GM19397 (cell line): ENCODE measurements at regions not wholly inside any gene's neighbourhood (a gene's known extent, or its start where the extent isn't known, plus 50 kb on each side); places are given as distances from the start of the nearest gene placed in this dataset.
"Not testable (repeated sequence)": the region's sequence is repeated elsewhere in the genome, so short reads cannot be mapped to it uniquely, and the experiment has no call there.

ENCODE experiments used
- ATAC-seq: cut with Tn5 transposase; IDR thresholded peaks from one replicate; pipeline ENCODE4 v1.9.1; 2021; ENCODE audit warnings: mild to moderate bottlenecking, moderate library complexity; ENCODE audit not compliant: unreplicated experiment

DNA sequence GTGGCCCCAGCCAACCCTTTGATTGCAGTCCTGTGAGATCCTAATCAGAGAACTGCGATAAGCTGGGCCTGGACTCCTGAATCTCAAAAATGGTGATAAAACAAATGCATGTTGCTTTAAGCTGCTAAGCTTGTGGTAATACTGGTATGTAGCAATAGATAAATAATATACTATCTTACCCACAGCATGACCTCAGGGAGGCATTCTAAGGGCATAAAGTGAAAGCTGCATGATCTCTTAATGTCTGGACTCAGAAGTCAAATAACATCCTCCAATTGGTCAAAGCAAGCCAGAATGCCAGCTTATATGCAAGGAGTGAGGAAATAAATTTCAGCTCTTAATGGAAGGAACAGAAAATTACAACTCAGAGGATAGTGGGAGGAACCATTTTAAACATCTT lies 246.1 kb downstream of the FSIP2 start:
- ATAC-seq = no peak

DNA sequence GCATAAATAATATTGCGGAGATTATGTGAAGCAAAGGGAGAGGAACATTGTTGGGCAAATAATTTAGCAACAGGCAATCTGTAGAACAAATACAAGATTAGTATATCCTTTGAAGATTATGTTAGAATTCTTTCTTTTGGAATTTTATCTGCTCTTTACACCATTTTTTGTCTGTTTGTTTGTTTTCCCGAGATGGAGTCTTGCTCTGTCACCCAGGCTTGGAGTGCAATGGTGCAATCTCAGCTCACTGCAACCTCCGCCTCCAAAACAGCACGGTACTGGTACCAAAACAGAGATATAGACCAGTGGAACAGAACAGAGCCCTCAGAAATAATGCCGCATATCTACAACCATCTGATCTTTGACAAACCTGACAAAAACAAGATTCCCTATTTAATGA lies 250.3 kb downstream of the FSIP2 start:
- not testable (repeated sequence) for ATAC-seq

- ATAC-seq = no peak
Observed at GRCh38 chr2:185990861-185991525, 252.4 kb downstream of the FSIP2 start.

DNA sequence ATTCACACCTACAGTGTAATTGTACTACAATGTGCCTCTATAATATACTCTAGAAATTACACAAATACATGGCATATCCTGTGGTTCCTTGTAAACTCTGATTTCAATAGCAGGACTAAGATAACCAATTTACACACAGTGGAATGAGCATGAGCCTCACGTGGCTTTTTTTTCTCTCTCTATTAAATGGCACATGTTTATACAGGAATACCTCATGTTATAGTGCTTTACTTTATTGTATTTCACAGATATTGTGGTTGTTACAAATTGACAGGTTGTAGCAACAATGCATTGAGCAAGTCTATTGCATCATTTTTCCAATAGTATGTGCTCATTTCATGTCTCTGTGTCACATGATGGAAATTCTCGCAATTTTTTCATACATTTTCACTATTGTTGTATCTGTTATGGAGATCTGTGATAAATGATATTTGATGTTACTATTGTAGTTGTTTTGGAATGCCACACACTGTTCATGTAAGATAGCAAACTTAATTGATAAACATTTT lies 260.0 kb downstream of the FSIP2 start:
- no peak for ATAC-seq

- no peak for ATAC-seq
Observed at GRCh38 chr2:186009341-186009740, 270.7 kb downstream of the FSIP2 start.

DNA sequence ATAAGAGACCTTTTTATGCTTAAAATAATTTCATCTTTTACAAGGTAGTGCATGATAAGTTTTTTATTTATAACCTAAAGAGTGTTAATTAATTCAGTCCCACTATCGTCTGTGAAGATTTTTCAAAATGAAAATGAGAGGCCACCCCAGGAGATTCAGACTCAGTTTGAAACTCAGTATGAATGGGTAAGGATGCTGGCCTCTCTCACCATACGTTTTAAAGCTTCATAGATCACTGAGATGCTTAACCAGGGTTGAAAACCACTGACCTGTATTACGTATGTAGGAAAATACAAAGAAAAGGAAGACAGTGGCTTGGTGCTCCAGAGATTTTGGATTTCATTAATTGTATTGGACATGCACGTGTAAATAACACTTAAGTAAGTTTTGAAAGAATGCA lies 278.7 kb downstream of the FSIP2 start:
- ATAC-seq = no peak

GRCh38 chr2:186024921-186025320 lies 286.3 kb downstream of the FSIP2 start:
- ATAC-seq = no peak

- no peak for ATAC-seq
Observed at GRCh38 chr2:186027922-186028321, 289.3 kb downstream of the FSIP2 start.

DNA sequence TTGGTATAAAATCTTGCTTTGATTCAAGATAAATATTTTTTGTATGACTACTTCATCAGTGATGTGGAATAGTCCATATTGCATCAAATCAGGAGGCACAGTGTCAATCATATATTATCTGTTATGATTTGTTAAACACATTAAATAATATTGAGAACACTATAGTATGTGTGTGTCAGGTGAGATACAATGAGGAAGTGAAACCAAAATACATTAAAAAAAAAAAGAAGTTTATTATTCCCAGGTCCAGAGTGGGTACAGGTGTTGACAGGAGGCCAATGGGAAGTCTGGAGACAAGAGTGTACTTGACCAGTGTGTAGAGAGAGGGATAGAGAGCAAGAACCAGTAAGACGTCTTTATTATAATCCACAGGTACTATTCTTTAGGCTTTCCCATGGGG lies 292.6 kb downstream of the FSIP2 start:
- ATAC-seq = no peak

- ATAC-seq = no peak
Observed at GRCh38 chr2:186032102-186032738, 293.6 kb downstream of the FSIP2 start.

DNA sequence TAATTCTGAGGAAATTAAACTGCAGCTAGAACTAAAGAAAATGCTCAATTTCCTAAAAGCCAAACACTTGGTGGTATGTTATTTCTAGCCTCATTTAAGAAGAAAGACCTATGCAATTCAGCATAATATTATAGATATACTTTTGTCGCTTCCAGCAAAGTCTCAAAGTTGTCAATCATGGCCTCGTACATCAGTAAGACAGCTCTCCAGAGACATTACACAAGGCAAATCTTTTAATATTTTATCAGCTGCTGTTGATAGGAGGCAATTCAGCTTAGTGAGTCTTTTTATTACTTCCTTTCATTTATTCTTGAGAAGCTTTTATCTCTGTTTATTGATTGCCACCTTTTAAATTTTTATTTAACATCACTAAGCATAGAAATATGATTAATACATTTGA lies 294.3 kb downstream of the FSIP2 start:
- no peak for ATAC-seq

GRCh38 chr2:186033541-186033940 lies 294.9 kb downstream of the FSIP2 start:
- ATAC-seq = no peak

- no peak for ATAC-seq
Observed at GRCh38 chr2:186036862-186037449, 298.4 kb downstream of the FSIP2 start.

DNA sequence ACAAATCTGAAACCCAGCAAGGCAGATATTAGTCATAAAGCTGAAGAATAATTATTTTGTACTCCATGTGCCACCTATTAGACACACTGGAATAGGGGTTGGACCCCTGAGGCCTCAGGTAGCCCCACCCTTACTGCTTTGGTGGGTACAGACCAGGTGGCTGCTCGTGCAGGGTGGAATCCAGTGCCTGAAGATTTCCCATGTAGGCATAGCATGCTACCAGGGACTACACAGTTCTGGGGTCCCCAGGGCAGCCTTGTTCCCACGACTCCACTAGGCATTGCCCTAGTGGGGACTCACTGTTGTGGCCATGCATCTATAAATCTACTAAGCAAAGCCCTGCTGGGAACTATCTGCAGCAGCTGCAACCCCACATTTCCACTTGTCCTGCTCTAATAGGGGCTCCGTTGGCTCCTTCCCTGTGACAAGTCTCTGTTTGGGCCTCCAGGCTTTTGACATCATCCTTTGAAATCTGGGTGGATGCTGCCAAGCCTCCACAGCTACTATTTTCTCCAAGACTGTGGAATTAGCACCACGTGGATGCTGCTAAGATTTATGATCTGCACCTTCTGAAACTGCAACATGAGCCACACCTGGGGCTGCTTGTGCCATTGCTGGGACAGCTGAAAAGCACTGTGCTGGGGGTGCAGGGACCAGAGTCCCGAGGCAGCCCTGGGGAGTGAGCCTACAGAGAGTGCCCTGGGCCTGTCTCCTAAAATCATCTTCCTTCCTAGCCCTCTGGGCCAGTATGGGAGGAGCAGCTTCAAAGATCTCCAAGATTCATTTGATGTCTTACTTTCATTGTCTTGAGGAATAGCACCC lies 303.8 kb downstream of the FSIP2 start:
- no peak for ATAC-seq

- no peak for ATAC-seq
Observed at GRCh38 chr2:186044761-186045160, 306.2 kb downstream of the FSIP2 start.

DNA sequence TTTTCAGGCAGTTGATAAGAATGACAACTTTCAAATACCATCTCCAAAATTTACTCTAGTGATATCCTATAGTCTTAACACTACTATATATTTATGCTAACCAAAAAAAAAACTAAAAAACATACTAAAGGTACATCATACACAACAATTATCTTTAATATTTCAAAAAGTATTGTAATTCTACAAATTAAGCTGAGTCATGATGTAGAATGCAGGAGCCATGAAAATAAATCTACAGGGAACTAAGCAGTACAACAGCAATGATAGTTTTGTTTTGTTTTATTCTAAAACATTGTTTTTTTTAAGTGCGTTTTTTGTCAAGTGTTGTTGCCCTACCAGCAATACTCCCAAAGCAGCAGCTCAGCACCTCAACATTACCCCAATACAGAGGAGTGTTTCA lies 314.3 kb downstream of the FSIP2 start:
- ATAC-seq = no peak

DNA sequence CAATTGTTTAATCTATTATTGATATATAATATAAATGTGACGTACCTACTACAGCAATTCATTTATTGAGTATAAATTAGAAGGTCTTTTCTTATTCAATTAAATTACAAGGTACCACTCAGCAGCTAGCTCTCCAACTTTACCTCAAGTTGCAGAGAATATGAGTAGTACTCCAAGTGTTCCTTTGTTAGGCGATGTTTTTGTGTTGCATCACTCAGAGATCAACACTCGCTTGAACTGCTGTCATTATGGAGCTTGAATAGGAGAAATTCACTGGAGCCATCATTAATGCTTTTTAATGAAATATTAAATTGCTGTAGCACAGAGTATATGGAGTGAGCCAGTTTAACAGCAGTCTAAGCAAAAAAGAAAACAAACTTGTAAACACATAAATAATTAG lies 320.0 kb downstream of the FSIP2 start:
- no peak for ATAC-seq

- no peak for ATAC-seq
Observed at GRCh38 chr2:186059096-186059495, 320.5 kb downstream of the FSIP2 start.

DNA sequence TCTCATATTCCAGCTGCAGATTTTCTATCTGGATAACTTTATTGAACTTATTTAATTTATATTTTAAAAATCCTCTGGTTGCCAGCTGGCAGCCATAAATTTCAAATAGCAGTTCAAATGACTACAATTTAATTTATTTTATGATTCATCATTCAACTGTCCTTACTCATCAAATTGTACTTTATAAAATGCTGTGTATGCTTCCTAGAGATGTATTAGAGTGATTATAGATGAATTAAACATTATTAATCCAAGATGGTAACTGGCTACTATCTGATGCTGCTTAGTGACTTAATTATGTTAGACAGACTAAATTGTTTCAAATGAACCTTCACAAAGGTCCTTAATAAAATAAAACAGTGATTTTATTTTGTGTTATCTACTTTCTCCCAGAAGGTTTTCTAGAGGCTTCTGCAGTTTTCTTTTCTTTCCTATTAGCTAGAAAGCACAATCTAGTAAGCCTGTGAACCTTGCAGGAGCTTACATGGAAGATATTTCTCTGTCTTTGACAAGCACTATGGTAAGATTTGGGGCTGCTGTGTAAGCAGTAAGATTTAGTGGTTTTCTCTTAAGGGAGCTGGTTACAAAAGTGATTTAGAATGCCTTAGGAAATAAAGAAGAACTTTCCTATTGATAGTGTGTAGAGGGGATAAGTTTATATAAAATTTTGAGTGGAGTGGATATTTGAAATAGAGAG lies 322.3 kb downstream of the FSIP2 start:
- ATAC-seq = no peak

- ATAC-seq = no peak
Observed at GRCh38 chr2:186064507-186064906, 325.9 kb downstream of the FSIP2 start.

DNA sequence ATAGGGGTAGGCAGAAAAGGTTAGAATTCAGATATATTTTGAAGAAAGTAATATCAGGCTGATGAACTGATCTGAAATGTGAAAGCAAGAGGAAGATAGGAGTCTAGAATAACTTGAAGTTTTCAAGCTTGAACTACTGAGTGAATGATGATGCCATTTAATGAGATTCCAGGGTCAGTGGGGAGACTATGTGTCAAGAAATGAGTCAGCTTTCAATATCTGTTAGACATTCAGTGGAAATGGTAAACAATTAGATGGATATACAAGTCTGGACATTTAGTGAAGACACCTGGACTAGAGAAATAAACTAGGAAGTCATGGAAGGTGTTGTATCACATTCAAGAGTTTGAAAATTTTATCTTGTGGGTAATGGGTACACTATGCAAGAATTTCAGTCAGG lies 326.9 kb downstream of the FSIP2 start:
- ATAC-seq = no peak
